Fibroblast of skin of abdomen (primary cell): ENCODE measurements at regions not wholly inside any gene's neighbourhood (a gene's known extent, or its start where the extent isn't known, plus 50 kb on each side); places are given as distances from the start of the nearest gene placed in this dataset.
A peak's percentile ranks its signal among the peaks of the same experiment; 100 is the strongest.

Experiments used
- DNase-seq: peaks from one replicate; pipeline ENCODE4 v3.0.0-alpha.2; 2013

- no peak for DNase-seq
These were observed 64.0 kb upstream of the CHRM3 start for GRCh38 chr1:239322369-239322768.

- DNase-seq = no peak
These were observed 64.5 kb upstream of the CHRM3 start for GRCh38 chr1:239321877-239322276.

GRCh38 chr1:239317948-239318347 is 68.4 kb upstream of the CHRM3 start:
- DNase-seq = no peak

- no peak for DNase-seq
These were observed 70.6 kb upstream of the CHRM3 start for GRCh38 chr1:239315631-239316217.

- no peak for DNase-seq
These were observed 75.0 kb upstream of the CHRM3 start for GRCh38 chr1:239311331-239311730.

- DNase-seq = peak; percentile 18
These were observed 77.6 kb upstream of the CHRM3 start for GRCh38 chr1:239308701-239309333.

- no peak for DNase-seq
These were observed 78.5 kb upstream of the CHRM3 start for GRCh38 chr1:239307886-239308285.

GRCh38 chr1:239306426-239306825 is 79.9 kb upstream of the CHRM3 start:
- no peak for DNase-seq

- DNase-seq = no peak
These were observed 83.1 kb upstream of the CHRM3 start for GRCh38 chr1:239303289-239303688.

- DNase-seq = no peak
These were observed 83.7 kb upstream of the CHRM3 start for GRCh38 chr1:239302696-239303095.

- DNase-seq = no peak
These were observed 85.1 kb upstream of the CHRM3 start for GRCh38 chr1:239301251-239301650.

- no peak for DNase-seq
These were observed 88.5 kb upstream of the CHRM3 start for GRCh38 chr1:239297910-239298309.

- DNase-seq = peak; percentile 28
These were observed 92.8 kb upstream of the CHRM3 start for GRCh38 chr1:239293350-239294110.

GRCh38 chr1:239288820-239289554 is 97.4 kb upstream of the CHRM3 start:
- DNase-seq = peak; percentile 64

- DNase-seq = no peak
These were observed 99.1 kb upstream of the CHRM3 start for GRCh38 chr1:239287296-239287695.

- no peak for DNase-seq
These were observed 103.2 kb upstream of the CHRM3 start for GRCh38 chr1:239283216-239283615.

GRCh38 chr1:239282411-239282810 is 104.0 kb upstream of the CHRM3 start:
- no peak for DNase-seq

GRCh38 chr1:239276051-239276450 is 110.3 kb upstream of the CHRM3 start:
- DNase-seq = no peak

- peak; percentile 59 for DNase-seq
These were observed 112.0 kb upstream of the CHRM3 start for GRCh38 chr1:239274242-239274830.

- no peak for DNase-seq
These were observed 115.9 kb upstream of the CHRM3 start for GRCh38 chr1:239270509-239270908.

- peak; percentile 56 for DNase-seq
These were observed 116.7 kb upstream of the CHRM3 start for GRCh38 chr1:239269706-239270105.

GRCh38 chr1:239268941-239269340 is 117.4 kb upstream of the CHRM3 start:
- DNase-seq = no peak

- peak; percentile 35 for DNase-seq
These were observed 118.4 kb upstream of the CHRM3 start for GRCh38 chr1:239268007-239268406.
